ENCODE measurements at regions not wholly inside any gene's neighbourhood (a gene's known extent, or its start where the extent isn't known, plus 50 kb on each side); places are given as distances from the start of the nearest gene placed in this dataset.

- 0% methylated on average over 1 of the region's 1 CpG for WGBS (ENCODE audit: low lambda C conversion rate)
- H3K27ac ChIP-seq (ENCODE audit: extremely low read length, insufficient read depth, low read length), result no peak overlapping the region
- H3K36me3 ChIP-seq (replicated peaks in 1 of 2; ENCODE audit: control insufficient read depth in 1 of 2, insufficient read depth in 2 of 2, low read length in 2 of 2), result no peaks in the 10 kb centered on the region
- intact Hi-C loops (cut with micrococcal nuclease; ENCODE audit: unreplicated experiment), result no loop called here
- no peak overlapping the region for H3K4me3 ChIP-seq (replicated peaks in 1 of 3; ENCODE audit: insufficient read depth in 1 of 3, low read depth in 2 of 3, low read length in 3 of 3)
- H4K20me1 ChIP-seq (ENCODE audit: insufficient read depth, low read length), result no peaks in the 10 kb centered on the region
- no peaks in the 10 kb centered on the region for H3K27me3 ChIP-seq (ENCODE audit: control insufficient read depth in 1 of 2, insufficient read depth in 2 of 2, low read length in 2 of 2)
- DNase-seq (ENCODE audit: low spot score) (no peak), FAIRE-seq (no peak), ATAC-seq (no peak)
- no TSS peak for BruUV-seq (replicated peaks)
- H3K9me3 ChIP-seq (ENCODE audit: low read length), result no peaks in the 10 kb centered on the region
- ChIA-PET CTCF (ENCODE audit: low intra/inter-chr PET ratio, low total read pairs) (no interaction called here), POLR2A (no interaction called here)
- H3K79me2 ChIP-seq (ENCODE audit: insufficient read depth, low read length), result no peaks in the 10 kb centered on the region
- H3K9ac ChIP-seq (ENCODE audit: insufficient read depth, low read depth, low read length), result no peak overlapping the region
- no peak overlapping the region for H2AFZ ChIP-seq (ENCODE audit: low read length)
- no peak overlapping the region for H3K4me2 ChIP-seq (ENCODE audit: low read depth, low read length)
- in situ Hi-C loops (cut with HindIII; ENCODE audit: extremely low pct_ligation_motif_present, low pct_unique_long_range_greater_than_20kb), result no loop called here
- H3K4me1 ChIP-seq (ENCODE audit: insufficient read depth, low read length), result no peaks in the 10 kb centered on the region
- no peak for TF ChIP-seq ARNT2 (CRISPR knock-in tag; IDR thresholded peaks at IDR 0.05; ENCODE audit: low read depth)
- TF ChIP-seq, protein P1, sequence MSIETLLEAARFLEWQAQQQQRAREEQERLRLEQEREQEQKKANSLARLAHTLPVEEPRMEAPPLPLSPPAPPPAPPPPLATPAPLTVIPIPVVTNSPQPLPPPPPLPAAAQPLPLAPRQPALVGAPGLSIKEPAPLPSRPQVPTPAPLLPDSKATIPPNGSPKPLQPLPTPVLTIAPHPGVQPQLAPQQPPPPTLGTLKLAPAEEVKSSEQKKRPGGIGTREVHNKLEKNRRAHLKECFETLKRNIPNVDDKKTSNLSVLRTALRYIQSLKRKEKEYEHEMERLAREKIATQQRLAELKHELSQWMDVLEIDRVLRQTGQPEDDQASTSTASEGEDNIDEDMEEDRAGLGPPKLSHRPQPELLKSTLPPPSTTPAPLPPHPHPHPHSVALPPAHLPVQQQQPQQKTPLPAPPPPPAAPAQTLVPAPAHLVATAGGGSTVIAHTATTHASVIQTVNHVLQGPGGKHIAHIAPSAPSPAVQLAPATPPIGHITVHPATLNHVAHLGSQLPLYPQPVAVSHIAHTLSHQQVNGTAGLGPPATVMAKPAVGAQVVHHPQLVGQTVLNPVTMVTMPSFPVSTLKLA (IDR thresholded peaks at IDR 0.05), result no peak
- no peak for TF ChIP-seq PATZ1 (CRISPR knock-in tag; IDR thresholded peaks at IDR 0.05)
- no peak for TF ChIP-seq ZNF205 (CRISPR knock-in tag; IDR thresholded peaks at IDR 0.05)
- TF ChIP-seq FOXC1 (CRISPR knock-in tag; IDR thresholded peaks at IDR 0.05; ENCODE audit: borderline replicate concordance), result no peak
- TF ChIP-seq, protein P2, sequence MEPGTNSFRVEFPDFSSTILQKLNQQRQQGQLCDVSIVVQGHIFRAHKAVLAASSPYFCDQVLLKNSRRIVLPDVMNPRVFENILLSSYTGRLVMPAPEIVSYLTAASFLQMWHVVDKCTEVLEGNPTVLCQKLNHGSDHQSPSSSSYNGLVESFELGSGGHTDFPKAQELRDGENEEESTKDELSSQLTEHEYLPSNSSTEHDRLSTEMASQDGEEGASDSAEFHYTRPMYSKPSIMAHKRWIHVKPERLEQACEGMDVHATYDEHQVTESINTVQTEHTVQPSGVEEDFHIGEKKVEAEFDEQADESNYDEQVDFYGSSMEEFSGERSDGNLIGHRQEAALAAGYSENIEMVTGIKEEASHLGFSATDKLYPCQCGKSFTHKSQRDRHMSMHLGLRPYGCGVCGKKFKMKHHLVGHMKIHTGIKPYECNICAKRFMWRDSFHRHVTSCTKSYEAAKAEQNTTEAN (CRISPR knock-in tag; conservative IDR thresholded peaks at IDR 0.05), result no peak
- TF ChIP-seq PBX3 (CRISPR knock-in tag; IDR thresholded peaks at IDR 0.05; ENCODE audit: borderline replicate concordance), result no peak
- TF ChIP-seq, protein P3, sequence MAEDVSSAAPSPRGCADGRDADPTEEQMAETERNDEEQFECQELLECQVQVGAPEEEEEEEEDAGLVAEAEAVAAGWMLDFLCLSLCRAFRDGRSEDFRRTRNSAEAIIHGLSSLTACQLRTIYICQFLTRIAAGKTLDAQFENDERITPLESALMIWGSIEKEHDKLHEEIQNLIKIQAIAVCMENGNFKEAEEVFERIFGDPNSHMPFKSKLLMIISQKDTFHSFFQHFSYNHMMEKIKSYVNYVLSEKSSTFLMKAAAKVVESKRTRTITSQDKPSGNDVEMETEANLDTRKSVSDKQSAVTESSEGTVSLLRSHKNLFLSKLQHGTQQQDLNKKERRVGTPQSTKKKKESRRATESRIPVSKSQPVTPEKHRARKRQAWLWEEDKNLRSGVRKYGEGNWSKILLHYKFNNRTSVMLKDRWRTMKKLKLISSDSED (CRISPR knock-in tag; IDR thresholded peaks at IDR 0.05), result no peak
- no peak for TF ChIP-seq ZNF530 (CRISPR knock-in tag; IDR thresholded peaks at IDR 0.05; ENCODE audit: low read depth)
- no peak for TF ChIP-seq ZNF781 (CRISPR knock-in tag; IDR thresholded peaks at IDR 0.05; ENCODE audit: borderline replicate concordance, not compliant biosample characterization)
- TF ChIP-seq ZNF382 (CRISPR knock-in tag; IDR thresholded peaks at IDR 0.05; ENCODE audit: borderline replicate concordance), result no peak
- TF ChIP-seq SOX13 (IDR thresholded peaks at IDR 0.05), result no peak
- TF ChIP-seq SOX13 (CRISPR knock-in tag; conservative IDR thresholded peaks at IDR 0.05 in 1 of 2, IDR thresholded peaks at IDR 0.05 in 1 of 2), result no peak
- no peak for TF ChIP-seq TFE3 (CRISPR knock-in tag; IDR thresholded peaks at IDR 0.05)
These were observed 72.7 kb upstream of the GRIP1 start for GRCh38 chr12:66751432-66752113.

Measured in HepG2 (cell line).